Neural cell (in vitro differentiated cells): ENCODE measurements at regions not wholly inside any gene's neighbourhood (a gene's known extent, or its start where the extent isn't known, plus 50 kb on each side); places are given as distances from the start of the nearest gene placed in this dataset.

Experiments used
- H2AFZ ChIP-seq: fragments of 200-600, 300-800 bp; sonication (generic), shearing (Covaris generic); 2 replicates; pipeline ENCODE4 v1.6.0; 2014; ENCODE audit warnings: low read depth, mild to moderate bottlenecking, antibody characterized with exemption, low read length, moderate library complexity
- H3F3A ChIP-seq: fragments of 200-600 bp; shearing (Covaris generic); 2 replicates; pipeline ENCODE4 v1.6.1; 2016; ENCODE audit warnings: mild to moderate bottlenecking, moderate library complexity, mixed read lengths, antibody characterized with exemption, low read length; ENCODE audit not compliant: insufficient read depth, poor library complexity, severe bottlenecking
- H3K27ac ChIP-seq: fragments of 200-600, 300-800 bp; sonication (generic), shearing (Covaris generic); 2 replicates; pipeline ENCODE4 v1.5.1; 2014; ENCODE audit warnings: mild to moderate bottlenecking, low read length, moderate library complexity
- H3K27me3 ChIP-seq: fragments of 300-800, 200-600 bp; sonication (generic), shearing (Covaris generic); 2 replicates; pipeline ENCODE4 v1.6.0; 2014; ENCODE audit warnings: mild to moderate bottlenecking, low read depth, low read length, moderate library complexity; ENCODE audit not compliant: insufficient read depth
- H3K36me3 ChIP-seq: fragments of 300-800, 200-600 bp; sonication (generic), shearing (Covaris generic); 2 replicates; pipeline ENCODE4 v1.5.1; 2014; ENCODE audit warnings: mild to moderate bottlenecking, antibody characterized with exemption, low read length, moderate library complexity; ENCODE audit not compliant: insufficient read depth
- H3K4me2 ChIP-seq: fragments of 300-800, 200-600 bp; sonication (generic), shearing (Covaris generic); 2 replicates; pipeline ENCODE4 v1.6.0; 2014; ENCODE audit warnings: mild to moderate bottlenecking, low read length
- H3K4me3 ChIP-seq: fragments of 300-800, 200-600 bp; sonication (generic), shearing (Covaris generic); 2 replicates; pipeline ENCODE4 v1.5.1; 2014; ENCODE audit warnings: mild to moderate bottlenecking, low read length, moderate library complexity
- H3K79me2 ChIP-seq: fragments of 200-600 bp; shearing (Covaris generic); replicated peaks from 2 replicates; pipeline ENCODE4 v1.6.0; 2014; ENCODE audit warnings: mild to moderate bottlenecking, low read length, moderate library complexity; ENCODE audit not compliant: insufficient read depth
- H3K9ac ChIP-seq: fragments of 300-800, 200-600 bp; sonication (generic), shearing (Covaris generic); 2 replicates; pipeline ENCODE4 v1.6.1; 2016; ENCODE audit warnings: mild to moderate bottlenecking, low read length, mixed read lengths
- H3K9me2 ChIP-seq: fragments of 200-600 bp; shearing (Covaris generic); 2 replicates; pipeline ENCODE4 v1.6.1; 2016; ENCODE audit warnings: mild to moderate bottlenecking, low read length, mixed read lengths; ENCODE audit not compliant: insufficient read depth
- H3K9me3 ChIP-seq: fragments of 200-600, 300-800 bp; sonication (generic), shearing (Covaris generic); 2 replicates; pipeline ENCODE4 v1.6.1; 2016; ENCODE audit warnings: mild to moderate bottlenecking, mixed run types, low read length, moderate library complexity, mixed read lengths
- H4K20me1 ChIP-seq: fragments of 200-600 bp; shearing (Covaris generic); 2 replicates; pipeline ENCODE4 v1.6.1; 2016; ENCODE audit warnings: mild to moderate bottlenecking, mixed run types; ENCODE audit not compliant: insufficient read depth
- CTCF ChIP-seq: fragments of 450-650 bp; IDR thresholded peaks from 2 replicates; pipeline ENCODE4 v1.5.1; 2014; ENCODE audit warnings: antibody characterized with exemption, mild to moderate bottlenecking, moderate library complexity; ENCODE audit not compliant: poor library complexity, severe bottlenecking
- EP300 ChIP-seq: fragments of 450-650 bp; conservative IDR thresholded peaks from 2 replicates; pipeline ENCODE4 v1.6.1; 2014; ENCODE audit warnings: antibody characterized with exemption, mild to moderate bottlenecking, moderate library complexity; ENCODE audit not compliant: poor library complexity, severe bottlenecking
- EZH2 ChIP-seq: fragments of 200-600, 300-800 bp; shearing (Covaris generic), sonication (generic); IDR thresholded peaks from 2 replicates; pipeline ENCODE4 v1.6.1; 2014; ENCODE audit warnings: antibody characterized with exemption, low read length, borderline replicate concordance, mild to moderate bottlenecking; ENCODE audit not compliant: insufficient read depth, poor library complexity, severe bottlenecking
- MXI1 ChIP-seq: fragments of 450-650 bp; conservative IDR thresholded peaks from 2 replicates; pipeline ENCODE4 v1.6.1; 2014; ENCODE audit warnings: antibody characterized with exemption, mild to moderate bottlenecking; ENCODE audit not compliant: poor library complexity, severe bottlenecking
- POLR2AphosphoS5 ChIP-seq: IDR thresholded peaks from 2 replicates; pipeline ENCODE4 v1.6.1; 2012
- RAD21 ChIP-seq: fragments of 450-650 bp; conservative IDR thresholded peaks from 2 replicates; pipeline ENCODE4 v1.6.1; 2014; ENCODE audit warnings: antibody characterized with exemption, mild to moderate bottlenecking, moderate library complexity
- REST ChIP-seq: IDR thresholded peaks from 2 replicates; pipeline ENCODE4 v1.6.1; 2012; ENCODE audit warnings: borderline replicate concordance
- SMC3 ChIP-seq: fragments of 450-650 bp; conservative IDR thresholded peaks from 2 replicates; pipeline ENCODE4 v1.6.1; 2014; ENCODE audit warnings: antibody characterized with exemption, mild to moderate bottlenecking, moderate library complexity; ENCODE audit not compliant: poor library complexity
- TAF1 ChIP-seq: IDR thresholded peaks from 2 replicates; pipeline ENCODE4 v1.6.1; 2012; ENCODE audit warnings: low read depth

DNA sequence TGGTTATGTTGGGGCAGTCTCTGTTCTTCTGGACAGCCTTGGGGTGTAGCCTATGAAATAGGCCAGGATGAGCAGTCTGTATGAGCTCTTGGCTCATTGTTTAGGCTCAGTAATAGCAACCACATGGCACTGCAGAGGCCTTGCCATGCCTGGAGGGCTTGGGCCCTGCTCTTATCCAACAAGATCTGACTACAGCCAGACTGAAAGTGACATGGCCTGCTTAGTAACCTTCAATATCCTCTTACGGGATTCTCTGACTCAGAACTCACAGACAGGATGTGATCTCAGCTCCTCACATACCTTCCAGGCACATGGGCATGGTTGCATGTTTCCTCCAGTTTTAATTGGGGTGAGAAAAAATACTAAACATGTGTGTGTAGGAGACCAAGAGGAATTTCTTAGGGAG lies 289.3 kb downstream of the PTEN start:
- no peak overlapping the region for H2AFZ ChIP-seq
- H3K4me3 ChIP-seq: no peak overlapping the region
- H3K9me3 ChIP-seq: no peaks in the 10 kb centered on the region
- no peak for TF ChIP-seq CTCF
- TF ChIP-seq MXI1: no peak
- TF ChIP-seq EP300: no peak
- TF ChIP-seq EZH2: no peak
- no peak for TF ChIP-seq SMC3
- TF ChIP-seq REST: no peak
- no peak for TF ChIP-seq RAD21
- TF ChIP-seq TAF1: no peak
- no peak for TF ChIP-seq POLR2AphosphoS5
- no peaks in the 10 kb centered on the region for H3F3A ChIP-seq
- H3K27ac ChIP-seq: no peak overlapping the region
- H4K20me1 ChIP-seq: no peaks in the 10 kb centered on the region
- H3K36me3 ChIP-seq: no peaks in the 10 kb centered on the region
- H3K9ac ChIP-seq: no peak overlapping the region
- no peaks in the 10 kb centered on the region for H3K9me2 ChIP-seq
- H3K79me2 ChIP-seq: no peaks in the 10 kb centered on the region
- no peak overlapping the region for H3K4me2 ChIP-seq
- H3K27me3 ChIP-seq: no peaks in the 10 kb centered on the region

GRCh38 chr10:88154596-88155250 lies 291.3 kb downstream of the PTEN start:
- H4K20me1 ChIP-seq: no peaks in the 10 kb centered on the region
- no peak overlapping the region for H3K9ac ChIP-seq
- TF ChIP-seq TAF1: no peak
- no peak for TF ChIP-seq EZH2
- TF ChIP-seq REST: no peak
- no peak for TF ChIP-seq CTCF
- no peak for TF ChIP-seq EP300
- no peak for TF ChIP-seq MXI1
- TF ChIP-seq RAD21: no peak
- TF ChIP-seq POLR2AphosphoS5: no peak
- no peak for TF ChIP-seq SMC3
- no peak overlapping the region for H3K27ac ChIP-seq
- no peaks in the 10 kb centered on the region for H3K9me2 ChIP-seq
- no peaks in the 10 kb centered on the region for H3K27me3 ChIP-seq
- H3K79me2 ChIP-seq: no peaks in the 10 kb centered on the region
- H3K36me3 ChIP-seq: no peaks in the 10 kb centered on the region
- H3K4me2 ChIP-seq: no peak overlapping the region
- H3K4me3 ChIP-seq: no peak overlapping the region
- no peaks in the 10 kb centered on the region for H3F3A ChIP-seq
- H3K9me3 ChIP-seq: no peaks in the 10 kb centered on the region
- H2AFZ ChIP-seq: no peak overlapping the region
